ENCODE measurements at regions not wholly inside any gene's neighbourhood (a gene's known extent, or its start where the extent isn't known, plus 50 kb on each side); places are given as distances from the start of the nearest gene placed in this dataset.

DNA sequence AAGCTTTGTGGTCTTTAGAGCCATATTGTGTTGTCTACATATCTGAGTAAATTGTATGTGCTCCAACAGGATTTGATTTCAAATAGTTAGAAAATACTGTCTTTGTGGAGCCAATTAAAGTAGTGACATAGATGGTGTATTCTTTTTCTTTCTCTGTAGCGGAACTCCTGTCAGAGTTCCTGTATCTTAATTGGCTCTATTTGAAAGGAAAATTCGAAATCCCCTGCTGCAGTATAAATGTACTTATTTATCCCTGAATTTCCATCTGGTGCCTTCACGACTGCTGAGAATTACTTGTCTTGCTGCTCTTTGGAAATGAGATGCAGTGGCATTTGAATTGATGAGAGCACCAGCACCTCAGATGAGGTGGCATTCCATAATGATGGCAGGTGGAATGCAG is 546.7 kb upstream of the SGCD start:
- POLR2A ChIA-PET (ENCODE audit: unreplicated experiment): no interaction called here
- Histone ChIP-seq H2BK20ac (ENCODE audit: low read depth, low read length) (no peak overlapping the region), H3K14ac (replicated peaks; ENCODE audit: low read depth, low read length) (no peak overlapping the region), H3K4me2 (ENCODE audit: low read depth, low read length) (no peak overlapping the region), H4K5ac (ENCODE audit: low read depth, low read length) (no peak overlapping the region), H4K91ac (ENCODE audit: insufficient read depth, low read depth, low read length) (no peak overlapping the region), H3K27me3 (ENCODE audit: control insufficient read depth, insufficient read depth, low read length) (no peaks in the 10 kb centered on the region), H2AK5ac (ENCODE audit: low read depth, low read length) (no peak overlapping the region), H3K36me3 (ENCODE audit: control insufficient read depth, insufficient read depth, low read length) (no peaks in the 10 kb centered on the region), H4K20me1 (ENCODE audit: insufficient read depth, low read length) (no peaks in the 10 kb centered on the region), H3K4me1 (ENCODE audit: control insufficient read depth, insufficient read depth, low read length) (no peaks in the 10 kb centered on the region), H2BK15ac (ENCODE audit: low read depth, low read length) (no peak overlapping the region), H3K18ac (ENCODE audit: low read depth, low read length) (no peak overlapping the region), H2BK120ac (ENCODE audit: low read depth, low read length) (no peak overlapping the region), H3K9ac (ENCODE audit: low read depth, low read length) (no peak overlapping the region), H3K9me3 (ENCODE audit: control insufficient read depth, insufficient read depth, low read length) (peaks cover 3% of the 10 kb centered on the region; the same call in 1 of the 2 replicates), H3K4ac (ENCODE audit: low read depth, low read length) (no peak overlapping the region), H3K27ac (ENCODE audit: insufficient read depth, low read length) (no peak overlapping the region), H4K8ac (ENCODE audit: low read depth in 2 of 2, low read length in 2 of 2) (no peak overlapping the region), H3K4me3 (ENCODE audit: insufficient read depth, low read depth, low read length) (no peak overlapping the region), H2BK5ac (ENCODE audit: low read depth, low read length, poor library complexity, severe bottlenecking) (no peak overlapping the region), H2AK9ac (replicated peaks; ENCODE audit: low read depth, low read length, poor library complexity) (no peak overlapping the region), H2AFZ (replicated peaks; ENCODE audit: low read length, poor library complexity) (no peak overlapping the region), H3K79me1 (ENCODE audit: low read depth in 1 of 2, low read length in 2 of 2) (no peaks in the 10 kb centered on the region), H3K56ac (ENCODE audit: extremely low read depth, insufficient read depth, low read length) (no peak overlapping the region), H3K23ac (ENCODE audit: low read depth, low read length) (no peak overlapping the region), H3K9me1 (ENCODE audit: insufficient read depth, low read length) (no peaks in the 10 kb centered on the region)
- ATAC-seq (ENCODE audit: low read depth) (no peak), DNase-seq (no peak)
- in situ Hi-C loops (cut with MboI; ENCODE audit: low sequenced_read_pairs) (no loop called here), intact Hi-C loops (cut with micrococcal nuclease) (no loop called here), dilution Hi-C loops (cut with HindIII; ENCODE audit: low sequenced_read_pairs, unreplicated experiment) (no loop called here)
- TF ChIP-seq, protein P1, sequence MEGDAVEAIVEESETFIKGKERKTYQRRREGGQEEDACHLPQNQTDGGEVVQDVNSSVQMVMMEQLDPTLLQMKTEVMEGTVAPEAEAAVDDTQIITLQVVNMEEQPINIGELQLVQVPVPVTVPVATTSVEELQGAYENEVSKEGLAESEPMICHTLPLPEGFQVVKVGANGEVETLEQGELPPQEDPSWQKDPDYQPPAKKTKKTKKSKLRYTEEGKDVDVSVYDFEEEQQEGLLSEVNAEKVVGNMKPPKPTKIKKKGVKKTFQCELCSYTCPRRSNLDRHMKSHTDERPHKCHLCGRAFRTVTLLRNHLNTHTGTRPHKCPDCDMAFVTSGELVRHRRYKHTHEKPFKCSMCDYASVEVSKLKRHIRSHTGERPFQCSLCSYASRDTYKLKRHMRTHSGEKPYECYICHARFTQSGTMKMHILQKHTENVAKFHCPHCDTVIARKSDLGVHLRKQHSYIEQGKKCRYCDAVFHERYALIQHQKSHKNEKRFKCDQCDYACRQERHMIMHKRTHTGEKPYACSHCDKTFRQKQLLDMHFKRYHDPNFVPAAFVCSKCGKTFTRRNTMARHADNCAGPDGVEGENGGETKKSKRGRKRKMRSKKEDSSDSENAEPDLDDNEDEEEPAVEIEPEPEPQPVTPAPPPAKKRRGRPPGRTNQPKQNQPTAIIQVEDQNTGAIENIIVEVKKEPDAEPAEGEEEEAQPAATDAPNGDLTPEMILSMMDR (conservative IDR thresholded peaks at IDR 0.05; ENCODE audit: low read depth, low read length): no peak
- TF ChIP-seq, protein P2, sequence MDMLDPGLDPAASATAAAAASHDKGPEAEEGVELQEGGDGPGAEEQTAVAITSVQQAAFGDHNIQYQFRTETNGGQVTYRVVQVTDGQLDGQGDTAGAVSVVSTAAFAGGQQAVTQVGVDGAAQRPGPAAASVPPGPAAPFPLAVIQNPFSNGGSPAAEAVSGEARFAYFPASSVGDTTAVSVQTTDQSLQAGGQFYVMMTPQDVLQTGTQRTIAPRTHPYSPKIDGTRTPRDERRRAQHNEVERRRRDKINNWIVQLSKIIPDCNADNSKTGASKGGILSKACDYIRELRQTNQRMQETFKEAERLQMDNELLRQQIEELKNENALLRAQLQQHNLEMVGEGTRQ (IDR thresholded peaks at IDR 0.05; ENCODE audit: low read depth, low read length): no peak
- TF ChIP-seq MAZ (IDR thresholded peaks at IDR 0.05; ENCODE audit: borderline replicate concordance, low read depth, low read length): no peak
- TF ChIP-seq CEBPB (IDR thresholded peaks at IDR 0.05; ENCODE audit: low read depth, low read length): no peak
- no peak for TF ChIP-seq RFX5 (IDR thresholded peaks at IDR 0.05; ENCODE audit: low read depth, low read length)
- no peak for TF ChIP-seq BHLHE40 (IDR thresholded peaks at IDR 0.05; ENCODE audit: low read depth, low read length)
- no peak for TF ChIP-seq FOS (IDR thresholded peaks at IDR 0.05; ENCODE audit: low read depth, low read length)
- TF ChIP-seq, protein P3, sequence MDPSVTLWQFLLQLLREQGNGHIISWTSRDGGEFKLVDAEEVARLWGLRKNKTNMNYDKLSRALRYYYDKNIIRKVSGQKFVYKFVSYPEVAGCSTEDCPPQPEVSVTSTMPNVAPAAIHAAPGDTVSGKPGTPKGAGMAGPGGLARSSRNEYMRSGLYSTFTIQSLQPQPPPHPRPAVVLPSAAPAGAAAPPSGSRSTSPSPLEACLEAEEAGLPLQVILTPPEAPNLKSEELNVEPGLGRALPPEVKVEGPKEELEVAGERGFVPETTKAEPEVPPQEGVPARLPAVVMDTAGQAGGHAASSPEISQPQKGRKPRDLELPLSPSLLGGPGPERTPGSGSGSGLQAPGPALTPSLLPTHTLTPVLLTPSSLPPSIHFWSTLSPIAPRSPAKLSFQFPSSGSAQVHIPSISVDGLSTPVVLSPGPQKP (IDR thresholded peaks at IDR 0.05; ENCODE audit: borderline replicate concordance, low read depth, low read length): no peak
- TF ChIP-seq CHD1 (IDR thresholded peaks at IDR 0.05; ENCODE audit: low read depth, low read length): no peak
- TF ChIP-seq SMC3 (IDR thresholded peaks at IDR 0.05; ENCODE audit: low read depth, low read length): no peak
- no peak for TF ChIP-seq POLR2A (IDR thresholded peaks at IDR 0.05; ENCODE audit: low read depth, low read length)
- TF ChIP-seq RAD21 (IDR thresholded peaks at IDR 0.05; ENCODE audit: low read length): no peak
- no peak for TF ChIP-seq MAFK (IDR thresholded peaks at IDR 0.05; ENCODE audit: low read depth, low read length)
- TF ChIP-seq RCOR1 (IDR thresholded peaks at IDR 0.05; ENCODE audit: insufficient replicate concordance, low read length): no peak
- no peak for TF ChIP-seq MXI1 (IDR thresholded peaks at IDR 0.05; ENCODE audit: borderline replicate concordance, low read depth, low read length)
- WGBS, 2 experiments (ENCODE audit: extremely low coverage in 2 of 2, insufficient read length in 1 of 2): no CpG with 5 or more reads among the region's 3 CpGs
- no TSS peak for BruUV-seq (replicated peaks)
- CTCF ChIA-PET: no interaction called here
